GM13976 (cell line): ENCODE measurements at regions not wholly inside any gene's neighbourhood (a gene's known extent, or its start where the extent isn't known, plus 50 kb on each side); places are given as distances from the start of the nearest gene placed in this dataset.
"Not testable (repeated sequence)": the region's sequence is repeated elsewhere in the genome, so short reads cannot be mapped to it uniquely, and the experiment has no call there.

Experiments
- DNase-seq: peaks from one replicate; pipeline ENCODE4 v3.0.0; 2012; ENCODE audit warnings: low spot score
- in situ Hi-C: fragments of 300-500 bp; cut with MboI; formaldehyde crosslinking; loops from one replicate; pipeline ENCODE4 v1.12.0; 2022; ENCODE audit warnings: low sequenced_read_pairs, mixed read lengths, inconsistent platforms; ENCODE audit not compliant: unreplicated experiment
- TF ChIP-seq, protein P1 (sequence below): IDR thresholded peaks from 2 replicates; pipeline ENCODE4 v1.5.1; 2012; ENCODE audit warnings: borderline replicate concordance, mild to moderate bottlenecking; ENCODE audit not compliant: insufficient read depth; ENCODE audit errors: extremely low read depth, missing control alignments, control extremely low read depth

DNA sequence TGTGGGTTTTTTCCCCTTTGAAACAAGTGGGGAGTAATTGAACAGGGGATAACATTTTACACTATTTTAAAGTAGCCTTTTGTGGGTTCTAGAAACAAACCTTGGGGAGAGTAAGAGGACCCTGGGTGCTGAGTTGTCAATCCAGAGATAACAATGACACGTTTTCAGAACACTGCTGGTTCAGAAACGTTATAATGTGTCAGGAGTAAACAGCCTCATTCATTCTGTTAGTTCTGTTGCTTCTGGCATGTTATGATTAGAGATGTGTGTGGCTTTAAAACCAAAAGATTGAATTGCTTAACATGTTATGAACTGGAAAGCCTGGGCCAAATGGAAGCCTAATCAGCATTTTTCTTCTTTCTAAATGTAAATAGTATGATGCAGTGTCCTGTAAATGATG lies 680.5 kb upstream of the NOVA1 start:
- TF ChIP-seq, protein P1, sequence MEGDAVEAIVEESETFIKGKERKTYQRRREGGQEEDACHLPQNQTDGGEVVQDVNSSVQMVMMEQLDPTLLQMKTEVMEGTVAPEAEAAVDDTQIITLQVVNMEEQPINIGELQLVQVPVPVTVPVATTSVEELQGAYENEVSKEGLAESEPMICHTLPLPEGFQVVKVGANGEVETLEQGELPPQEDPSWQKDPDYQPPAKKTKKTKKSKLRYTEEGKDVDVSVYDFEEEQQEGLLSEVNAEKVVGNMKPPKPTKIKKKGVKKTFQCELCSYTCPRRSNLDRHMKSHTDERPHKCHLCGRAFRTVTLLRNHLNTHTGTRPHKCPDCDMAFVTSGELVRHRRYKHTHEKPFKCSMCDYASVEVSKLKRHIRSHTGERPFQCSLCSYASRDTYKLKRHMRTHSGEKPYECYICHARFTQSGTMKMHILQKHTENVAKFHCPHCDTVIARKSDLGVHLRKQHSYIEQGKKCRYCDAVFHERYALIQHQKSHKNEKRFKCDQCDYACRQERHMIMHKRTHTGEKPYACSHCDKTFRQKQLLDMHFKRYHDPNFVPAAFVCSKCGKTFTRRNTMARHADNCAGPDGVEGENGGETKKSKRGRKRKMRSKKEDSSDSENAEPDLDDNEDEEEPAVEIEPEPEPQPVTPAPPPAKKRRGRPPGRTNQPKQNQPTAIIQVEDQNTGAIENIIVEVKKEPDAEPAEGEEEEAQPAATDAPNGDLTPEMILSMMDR, result no peak
- no peak for DNase-seq
- in situ Hi-C loops, result no loop called here

DNA sequence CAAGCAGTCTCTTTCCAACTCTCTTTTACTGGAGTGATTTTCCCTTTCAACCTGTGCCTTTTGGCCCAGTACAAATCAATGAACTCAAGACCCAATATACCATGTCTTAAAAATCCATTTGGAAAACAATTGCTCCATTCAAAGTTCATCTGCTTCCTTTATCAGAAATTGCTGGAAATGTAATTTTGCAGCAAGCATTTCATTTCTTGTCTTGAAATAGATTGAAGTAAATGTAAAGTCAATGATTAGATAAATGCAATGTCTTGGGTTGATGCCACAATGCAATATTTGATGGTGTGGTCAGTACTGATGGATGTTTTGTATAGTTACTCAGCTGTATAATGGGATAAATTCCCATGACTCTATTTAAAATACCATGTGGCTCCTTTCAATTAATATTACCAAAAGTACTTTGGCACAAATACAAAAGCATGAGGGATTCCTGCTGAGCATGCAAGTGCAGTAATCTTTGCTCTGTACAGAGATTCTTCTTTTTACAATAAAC lies 707.7 kb upstream of the NOVA1 start:
- no peak for DNase-seq
- in situ Hi-C loops, result no loop called here
- TF ChIP-seq, protein P1, result no peak

DNA sequence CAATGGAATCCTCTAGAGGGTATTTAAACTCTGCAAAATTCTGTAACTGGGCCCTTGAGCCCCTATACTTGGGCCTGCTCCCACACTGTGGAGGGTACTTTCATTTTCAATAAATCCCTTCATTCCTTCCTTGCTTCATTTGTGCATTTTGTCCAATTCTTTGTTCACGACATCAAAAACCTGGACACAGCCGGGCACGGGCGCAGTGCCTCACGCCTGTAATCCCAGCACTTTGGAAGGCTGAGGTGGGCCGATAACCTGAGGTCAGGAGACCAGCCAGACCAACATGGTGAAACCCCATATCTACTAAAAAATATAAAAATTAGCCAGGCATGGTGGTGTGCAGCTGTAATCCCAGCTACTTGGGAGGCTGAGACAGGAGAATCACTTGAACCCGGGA lies 714.9 kb upstream of the NOVA1 start:
- in situ Hi-C loops, DNase-seq: not testable (repeated sequence)

DNA sequence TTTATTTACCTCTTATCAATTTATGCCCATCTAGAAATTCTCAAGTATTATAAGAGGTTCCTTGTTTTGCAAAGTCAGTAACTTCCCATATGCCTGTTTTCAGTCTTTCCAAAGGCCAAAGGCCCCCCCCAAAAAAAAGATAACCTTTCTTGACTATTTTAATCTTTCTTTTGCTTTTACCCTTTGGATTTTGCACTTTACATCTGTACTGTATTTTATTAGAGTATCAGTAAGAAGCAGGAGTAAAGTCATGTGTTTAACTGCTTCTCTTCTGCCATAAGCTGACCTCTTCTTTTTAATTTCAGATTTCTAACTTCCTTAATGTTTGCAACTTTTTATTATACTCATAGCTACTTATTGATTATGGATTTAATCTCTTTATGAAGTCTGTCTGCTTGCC lies 716.4 kb upstream of the NOVA1 start:
- in situ Hi-C loops, result no loop called here
- DNase-seq, result no peak
- TF ChIP-seq, protein P1, result no peak

DNA sequence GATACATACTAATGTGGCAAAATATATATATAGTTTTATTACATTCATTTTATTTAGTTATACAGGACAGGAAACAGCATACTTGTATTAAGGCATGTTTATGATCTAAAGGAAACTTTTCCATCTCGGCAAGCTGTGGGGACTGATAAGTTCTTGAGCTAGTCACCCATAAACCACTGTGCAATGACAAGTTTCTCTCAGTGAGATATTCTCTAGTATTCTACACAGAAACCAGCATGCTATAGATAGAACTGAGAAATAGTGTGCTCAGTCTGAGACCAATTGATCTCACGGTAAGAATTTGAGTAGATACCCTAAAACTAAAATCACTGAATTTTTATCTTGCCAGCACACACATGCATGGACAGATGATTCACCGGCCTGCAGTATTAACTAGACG lies 717.6 kb upstream of the NOVA1 start:
- no peak for DNase-seq
- in situ Hi-C loops, result no loop called here
- TF ChIP-seq, protein P1, result no peak

DNA sequence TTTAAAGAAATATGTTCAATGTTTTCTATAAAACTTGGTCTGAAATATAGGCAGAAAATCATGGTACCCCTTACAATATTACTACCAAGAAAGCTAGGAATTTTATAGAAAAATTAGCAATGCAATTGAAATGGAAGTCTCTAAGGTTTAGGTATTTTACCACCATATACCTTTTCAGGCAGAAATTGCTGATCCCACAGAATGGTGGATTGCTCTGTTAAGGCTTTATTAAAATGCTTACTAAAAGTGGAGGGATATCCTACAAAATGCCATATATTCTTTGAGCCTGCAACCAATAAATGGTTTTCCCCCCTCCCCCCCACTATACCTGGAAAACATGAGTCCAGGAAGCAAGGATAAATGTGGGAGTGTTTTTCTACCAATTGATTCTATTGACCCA lies 718.1 kb upstream of the NOVA1 start:
- DNase-seq, result no peak
- in situ Hi-C loops, result no loop called here
- TF ChIP-seq, protein P1, result no peak

DNA sequence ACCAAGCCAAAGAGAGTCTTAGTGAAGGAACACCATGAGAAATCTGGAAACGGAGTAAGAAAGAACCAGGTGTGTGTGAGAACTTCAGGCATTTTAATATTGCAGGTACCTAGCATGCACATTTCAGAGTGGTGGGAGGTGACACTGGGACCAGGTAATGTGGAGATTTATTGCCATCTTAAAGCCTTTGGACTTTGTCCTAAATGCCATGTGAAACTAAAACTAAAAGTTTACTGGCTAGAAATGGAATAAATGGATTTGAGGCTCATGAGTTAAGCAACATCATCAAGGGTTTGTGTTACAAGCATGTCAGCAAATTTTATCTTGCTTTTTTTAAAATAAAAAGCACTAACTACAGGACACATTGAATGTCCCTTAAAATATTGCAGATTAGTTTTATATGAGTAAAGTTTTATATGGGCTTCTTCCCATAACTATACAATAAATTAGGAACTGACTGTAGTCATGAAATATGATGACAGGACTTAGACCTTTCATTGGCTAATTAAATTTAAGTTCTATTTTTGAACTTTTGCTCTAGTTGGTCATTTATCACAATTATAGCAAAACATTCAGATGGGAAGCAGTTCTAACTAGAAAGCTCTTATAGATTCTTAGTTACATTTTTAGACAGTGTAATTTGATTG lies 721.1 kb upstream of the NOVA1 start:
- no peak for DNase-seq
- TF ChIP-seq, protein P1, result no peak
- in situ Hi-C loops, result no loop called here
